NCI-H2107 treated with DMSO at 0.1 percent for 48 hours (cell line): ENCODE measurements at regions not wholly inside any gene's neighbourhood (a gene's known extent, or its start where the extent isn't known, plus 50 kb on each side); places are given as distances from the start of the nearest gene placed in this dataset.

ENCODE experiments used
- DNase-seq: peaks from one replicate; lab custom pipeline; 2025; ENCODE audit not compliant: unreplicated experiment; lab: John Stamatoyannopoulos, UW

DNA sequence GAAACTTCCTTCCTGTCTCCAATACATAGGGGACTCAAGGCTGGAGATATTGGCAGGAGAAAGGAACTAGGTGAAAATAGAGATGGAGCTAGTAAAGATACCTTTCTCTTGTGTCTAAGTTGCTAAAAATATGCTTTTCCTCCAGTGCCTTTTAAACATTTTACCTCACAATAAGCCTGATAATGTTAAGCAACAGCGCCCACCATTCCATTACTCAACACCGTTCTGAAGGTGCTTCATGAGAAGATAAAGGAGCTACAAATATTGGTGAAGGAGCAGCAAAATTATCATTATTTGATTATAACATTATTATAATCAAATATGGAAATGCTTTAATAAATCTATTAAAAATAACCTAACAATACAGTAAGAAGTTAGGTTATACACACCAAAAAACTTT lies 83.6 kb upstream of the BARX2 start:
- DNase-seq = no peak

DNA sequence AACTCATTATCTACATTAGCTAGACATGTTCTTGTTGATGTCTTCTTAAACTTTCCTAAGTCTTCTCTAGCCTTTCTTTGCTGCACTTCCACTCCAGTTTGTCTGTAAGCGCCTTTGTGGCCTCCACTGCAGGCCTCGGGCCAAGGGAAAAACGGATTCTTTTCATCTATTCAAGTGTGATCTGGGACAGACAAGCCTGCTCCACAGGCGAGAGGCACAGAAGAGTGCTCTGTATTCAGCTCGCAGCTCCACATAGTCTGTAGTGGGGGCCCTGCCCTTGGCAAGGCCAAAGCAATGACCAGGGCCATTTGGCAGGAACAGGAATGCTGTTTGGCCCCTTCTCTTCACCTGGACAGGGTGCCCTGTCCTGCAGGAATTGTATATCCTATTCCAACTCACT lies 84.1 kb upstream of the BARX2 start:
- no peak for DNase-seq

DNA sequence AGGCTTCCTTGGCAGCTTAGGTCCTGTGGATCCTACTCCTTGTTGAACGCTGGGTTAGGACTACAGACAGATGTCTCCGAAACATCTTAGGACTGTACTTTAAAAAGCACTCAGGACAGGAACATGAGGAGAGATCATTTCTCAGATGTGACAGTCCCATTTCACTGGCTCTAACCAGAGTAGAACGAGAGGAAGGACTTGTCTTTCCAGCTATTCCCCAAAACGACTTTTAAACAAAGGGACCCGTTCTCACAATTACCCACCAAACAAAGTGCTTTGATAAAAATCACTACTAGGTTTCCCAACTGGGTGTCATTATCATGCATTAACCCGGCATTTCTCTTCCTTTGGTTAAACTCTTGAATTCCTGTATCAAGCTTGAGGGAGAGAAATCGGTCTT lies 84.7 kb upstream of the BARX2 start:
- DNase-seq = no peak

DNA sequence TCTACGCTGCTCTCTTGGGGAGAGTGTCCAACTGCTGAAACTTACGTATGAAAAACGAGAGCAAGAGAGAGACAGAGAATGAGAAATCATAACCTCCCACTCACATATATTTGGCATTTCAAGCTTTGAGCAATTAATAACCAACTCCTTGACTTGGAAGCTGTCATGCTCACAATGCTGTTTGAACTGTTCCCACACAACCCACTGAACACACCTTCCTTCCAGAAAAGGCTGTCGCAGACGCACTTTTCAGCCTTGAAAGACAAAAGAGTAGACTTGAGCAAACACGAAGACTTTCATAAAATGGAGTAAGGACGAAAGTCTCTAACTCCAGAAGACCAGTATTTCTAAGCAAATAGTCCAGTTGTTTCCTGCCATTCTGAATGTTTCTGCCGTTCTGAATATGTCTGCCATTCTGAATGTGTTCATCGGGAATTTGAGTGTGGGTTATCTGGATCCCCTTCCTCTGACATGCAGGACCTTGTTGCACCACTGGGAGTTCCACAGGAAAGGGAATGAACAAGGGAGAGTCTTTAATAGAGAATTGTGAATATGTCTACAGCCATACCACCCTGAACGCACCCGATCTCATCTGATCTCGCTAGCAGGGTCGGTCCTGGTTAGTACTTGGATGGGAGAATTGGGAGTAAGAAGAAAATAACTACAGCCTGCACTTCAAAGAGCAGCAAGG lies 86.2 kb upstream of the BARX2 start:
- no peak for DNase-seq

DNA sequence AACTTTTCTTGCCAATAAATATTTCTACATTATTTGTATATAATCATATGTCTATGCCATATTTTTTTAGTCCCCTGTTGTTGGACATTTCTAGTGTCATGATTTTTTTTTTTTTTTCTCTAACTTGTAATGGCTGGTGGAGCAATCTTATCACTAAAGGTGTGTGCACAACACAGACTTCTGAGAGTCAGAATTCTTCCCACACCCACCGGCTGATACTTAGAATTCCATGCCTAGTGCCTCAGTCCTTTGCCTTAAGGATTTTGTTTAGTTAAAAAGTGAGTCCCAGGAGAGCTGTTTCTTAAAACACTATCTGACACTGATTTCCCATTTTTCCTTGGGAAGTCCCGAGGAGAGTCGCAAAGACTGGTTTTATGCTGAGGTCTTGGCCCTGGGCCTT lies 87.7 kb upstream of the BARX2 start:
- DNase-seq = no peak

DNA sequence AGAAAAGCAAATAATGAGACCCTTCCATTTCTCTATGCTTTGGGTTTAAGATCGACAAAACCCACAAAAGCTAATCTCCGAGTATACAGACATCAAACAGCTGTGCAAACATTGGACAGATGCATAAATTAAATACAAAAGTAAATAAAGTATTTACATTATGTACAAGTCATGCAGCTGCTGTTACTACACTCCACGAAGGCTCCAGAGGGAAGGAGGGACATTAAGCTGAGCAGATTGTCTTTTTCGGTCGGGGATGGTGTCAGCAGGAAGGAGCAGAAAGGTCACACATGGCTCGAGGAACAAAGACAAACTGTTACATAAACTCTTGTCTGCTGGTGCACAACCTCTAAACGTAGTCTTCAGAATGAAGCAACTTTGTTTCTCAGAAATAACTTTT lies 88.8 kb upstream of the BARX2 start:
- peak; percentile 58 for DNase-seq

DNA sequence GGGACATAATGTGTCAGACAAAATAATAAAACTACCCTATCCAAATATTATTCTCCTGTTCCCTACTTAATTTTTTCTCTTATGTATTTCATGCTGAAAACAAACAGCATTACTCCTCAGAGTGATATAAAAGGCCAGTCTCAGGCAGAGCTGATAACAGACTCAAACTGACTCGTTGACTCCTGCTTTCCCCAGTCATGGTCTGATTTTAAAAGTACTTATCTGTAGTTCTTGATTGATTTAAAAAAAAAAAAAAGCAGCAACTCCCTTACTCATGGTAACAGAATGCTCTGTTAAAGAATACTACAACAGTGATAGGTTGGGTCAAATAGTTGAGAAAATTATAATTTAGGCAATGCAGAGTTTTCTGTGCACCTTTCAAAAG lies 90.3 kb upstream of the BARX2 start:
- no peak for DNase-seq

DNA sequence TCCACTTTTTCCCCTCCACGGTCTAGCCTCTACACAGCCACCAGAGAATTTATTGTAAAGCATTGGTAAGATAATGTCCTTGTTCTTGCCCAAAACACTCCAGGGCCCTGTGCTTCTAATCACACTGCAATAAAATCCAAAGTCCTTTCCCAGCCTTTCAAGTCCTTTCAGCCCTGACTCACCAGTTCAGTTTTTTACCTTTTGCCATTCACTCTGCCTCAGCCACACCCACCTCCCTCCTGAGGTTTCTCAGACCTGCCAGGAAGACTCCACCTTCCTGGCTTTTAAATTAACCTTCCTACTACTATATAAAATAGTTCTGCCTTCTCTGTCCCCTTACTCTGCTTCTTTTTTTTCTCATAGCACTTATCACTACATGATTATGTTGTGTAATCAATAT lies 91.0 kb upstream of the ARHGAP32 start:
- no peak for DNase-seq

DNA sequence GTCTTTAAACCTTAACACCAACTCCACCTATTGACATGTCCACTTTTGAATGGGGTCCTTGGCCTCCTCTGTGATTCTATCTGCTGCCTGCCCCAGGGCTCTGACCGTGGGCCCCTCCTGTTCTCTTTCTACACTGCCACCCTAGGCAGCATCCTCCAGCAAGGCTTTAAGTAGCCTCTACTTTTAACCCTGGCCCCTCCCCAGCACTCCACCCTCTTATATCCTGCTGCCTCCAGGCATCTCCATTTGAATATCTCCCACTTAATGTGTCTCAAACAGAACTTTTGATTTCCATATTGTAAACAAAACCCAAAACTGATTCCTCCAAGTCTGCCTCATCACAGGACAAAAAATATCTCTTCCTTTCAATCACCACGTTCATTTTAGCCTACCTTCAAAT lies 90.5 kb upstream of the ARHGAP32 start:
- DNase-seq = no peak

DNA sequence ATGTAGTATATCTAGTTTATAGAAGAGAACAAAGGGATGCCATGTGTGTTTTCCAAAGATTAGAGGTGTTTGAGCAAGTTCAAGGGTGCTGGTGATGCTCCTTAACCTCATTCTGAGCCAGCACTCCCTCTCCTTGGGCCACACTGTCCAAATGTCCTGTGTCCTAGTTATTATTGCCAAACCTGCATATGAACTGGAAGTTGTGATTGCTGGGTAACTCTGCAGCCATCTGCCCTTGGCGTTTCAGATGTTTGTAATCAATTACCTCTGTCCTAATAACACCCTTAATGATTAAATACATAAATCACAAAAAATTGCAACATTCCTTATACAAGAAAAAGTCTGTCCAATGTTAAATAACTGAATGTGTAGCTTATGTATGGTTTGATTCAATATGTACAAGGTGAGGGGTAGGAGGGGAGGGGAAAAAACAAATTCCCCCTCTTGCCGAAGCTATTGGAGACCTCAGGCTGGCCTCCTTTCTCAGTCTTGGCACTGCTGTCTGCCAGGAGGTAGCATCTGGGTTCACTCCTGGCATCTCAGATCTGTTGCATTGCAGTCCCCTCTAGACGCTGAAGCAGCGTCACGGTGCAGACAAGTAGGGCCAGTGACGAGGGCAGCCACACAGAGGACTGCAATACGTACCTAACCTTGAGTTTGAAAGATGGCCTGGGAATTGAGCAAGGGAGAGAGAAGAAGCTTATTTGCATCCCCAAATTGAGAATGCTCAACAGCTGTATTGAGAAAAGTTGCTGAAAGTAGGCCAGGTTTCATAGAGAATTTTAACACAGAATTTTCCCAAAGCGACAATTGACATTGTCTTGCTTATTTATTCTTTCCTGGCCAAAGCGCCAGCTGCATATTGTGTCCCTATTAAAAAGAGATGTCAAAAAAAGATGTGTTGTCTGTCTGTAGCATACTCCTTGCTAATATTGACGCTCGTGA lies 89.6 kb upstream of the ARHGAP32 start:
- no peak for DNase-seq

DNA sequence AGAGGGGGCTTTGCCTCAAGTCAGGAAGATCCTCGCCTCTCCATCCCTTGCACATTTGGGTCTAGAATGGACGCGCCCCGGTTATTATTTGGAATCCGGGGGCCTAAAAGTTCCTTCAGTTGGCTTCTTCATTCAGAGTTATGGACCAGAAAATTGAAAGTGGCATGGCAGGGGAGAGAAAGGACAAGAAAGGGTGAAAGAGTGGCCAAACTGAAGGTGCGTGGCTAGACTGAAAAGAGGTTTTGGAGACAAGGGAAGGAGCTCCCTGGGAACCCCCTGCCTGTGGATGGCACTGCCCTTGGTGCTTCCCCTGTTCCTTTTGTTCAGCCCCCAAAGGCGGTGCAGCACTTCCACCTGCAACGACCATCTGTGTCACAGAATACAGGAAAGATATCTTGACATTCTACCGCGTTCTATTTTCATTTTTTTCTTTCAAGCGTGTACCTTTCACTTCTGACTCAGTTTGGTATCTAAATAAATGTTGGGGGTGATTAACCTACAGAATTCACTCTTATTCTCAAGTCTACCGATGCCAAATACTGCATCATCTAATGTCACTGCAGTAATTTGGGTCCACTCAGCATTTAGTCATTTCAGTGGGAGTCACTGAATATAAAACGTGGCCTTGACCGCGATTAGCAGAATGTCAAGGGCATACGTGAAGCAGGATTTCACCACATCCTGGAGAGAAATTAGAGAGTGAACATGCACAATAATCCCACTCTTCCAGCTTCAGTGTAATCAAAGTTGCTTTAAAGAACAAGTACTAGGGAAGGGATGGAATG lies 88.1 kb upstream of the ARHGAP32 start:
- no peak for DNase-seq

DNA sequence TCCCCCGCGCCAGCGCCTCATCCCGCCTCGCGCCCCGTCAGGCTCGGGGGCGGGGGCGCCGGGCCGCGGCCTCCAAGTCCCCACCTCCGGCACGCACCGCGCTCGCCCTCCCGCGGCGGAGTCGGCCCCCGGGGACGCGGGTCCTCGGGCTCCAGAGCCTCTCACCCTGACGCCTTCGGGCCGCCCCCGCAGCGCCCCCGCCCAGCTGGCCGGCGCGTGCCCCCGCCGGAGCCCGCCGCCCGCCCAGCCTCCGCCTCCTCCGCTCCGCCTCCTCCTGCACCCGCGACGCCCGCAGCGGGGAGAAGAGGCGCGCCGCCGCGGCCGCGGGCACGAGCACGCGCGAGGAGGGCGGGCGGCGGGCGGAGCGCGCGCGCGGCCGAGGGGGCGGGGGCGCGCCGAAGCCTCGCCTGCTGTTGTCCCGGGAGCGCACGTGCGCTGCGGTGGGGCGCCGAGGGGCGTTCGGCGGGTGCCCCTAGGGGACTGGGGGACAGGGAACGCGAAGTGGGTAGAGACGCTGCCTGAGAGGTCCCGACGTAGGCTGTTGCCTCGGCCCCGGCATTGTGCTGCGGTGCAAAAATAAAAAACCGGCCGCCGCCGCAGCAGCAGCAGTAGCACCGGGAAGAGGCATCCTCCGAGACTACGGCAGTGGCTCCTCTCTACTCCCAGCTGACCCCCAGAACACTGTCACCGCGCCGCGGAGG lies 87.4 kb upstream of the ARHGAP32 start:
- DNase-seq = peak; percentile 16

DNA sequence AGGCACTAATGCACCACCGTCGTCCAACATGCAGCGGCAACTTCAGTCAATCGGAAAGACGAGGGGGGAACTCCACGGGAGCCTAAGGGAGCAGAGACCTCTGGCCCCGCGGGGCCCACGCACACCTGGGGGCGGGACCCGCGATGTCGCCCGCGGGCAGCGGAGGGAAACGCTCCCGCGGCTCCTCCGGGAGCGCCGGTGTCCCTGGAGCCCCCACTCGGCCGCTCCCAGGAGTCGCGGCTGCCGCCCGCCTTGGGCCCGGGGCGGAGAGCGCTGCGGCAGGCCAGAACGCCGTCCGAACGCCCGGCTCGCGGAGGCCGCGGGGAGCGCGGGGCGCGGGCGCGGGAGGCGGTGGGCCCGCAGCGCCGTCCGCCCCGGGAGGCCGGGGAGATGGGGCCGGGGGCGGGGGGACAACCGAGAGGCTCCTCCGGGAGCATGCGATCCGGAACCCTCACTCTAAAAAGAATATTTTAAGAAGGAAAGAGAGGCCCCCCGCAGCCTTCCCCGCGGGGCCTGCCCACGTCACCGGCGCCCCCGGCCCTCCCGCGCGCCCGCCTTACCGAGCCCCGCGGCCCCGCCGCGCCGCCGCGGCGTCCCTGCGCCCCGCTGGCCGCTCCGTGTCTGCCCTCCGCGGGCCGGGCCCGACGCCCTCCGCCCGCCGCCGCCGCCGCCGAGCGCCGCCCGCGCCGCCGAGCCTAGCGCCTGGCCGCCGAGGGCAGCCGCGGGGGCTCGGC lies 86.6 kb upstream of the ARHGAP32 start:
- DNase-seq = no peak

DNA sequence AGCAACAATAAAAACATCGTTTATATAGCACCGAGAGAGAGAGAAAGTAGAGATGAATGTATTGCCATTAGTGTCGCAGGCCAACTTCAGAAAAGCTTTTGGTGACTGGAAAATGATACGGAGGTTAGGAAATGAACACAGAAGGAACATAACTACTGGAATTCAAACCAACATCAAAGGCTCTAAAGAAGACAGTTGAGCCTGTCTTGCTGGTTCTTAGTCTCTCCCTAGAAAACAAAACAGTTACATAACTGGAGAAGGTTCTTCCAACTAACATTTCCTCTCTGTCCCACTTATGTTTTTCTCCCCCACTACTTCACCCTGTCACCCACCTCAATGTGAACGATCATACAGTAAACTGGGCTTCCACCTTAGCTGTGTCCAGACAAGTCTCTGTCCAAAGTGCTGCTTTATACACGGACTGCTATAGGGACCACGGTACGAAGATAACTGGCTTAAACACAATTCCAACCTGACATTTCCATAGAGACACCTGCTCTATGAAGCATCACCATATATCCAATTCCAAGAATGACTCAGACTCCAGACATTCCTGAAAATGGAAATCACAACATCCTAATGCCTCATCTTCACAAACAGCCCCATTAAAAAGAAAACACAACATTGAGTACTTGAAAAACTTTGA lies 85.2 kb upstream of the ARHGAP32 start:
- no peak for DNase-seq

DNA sequence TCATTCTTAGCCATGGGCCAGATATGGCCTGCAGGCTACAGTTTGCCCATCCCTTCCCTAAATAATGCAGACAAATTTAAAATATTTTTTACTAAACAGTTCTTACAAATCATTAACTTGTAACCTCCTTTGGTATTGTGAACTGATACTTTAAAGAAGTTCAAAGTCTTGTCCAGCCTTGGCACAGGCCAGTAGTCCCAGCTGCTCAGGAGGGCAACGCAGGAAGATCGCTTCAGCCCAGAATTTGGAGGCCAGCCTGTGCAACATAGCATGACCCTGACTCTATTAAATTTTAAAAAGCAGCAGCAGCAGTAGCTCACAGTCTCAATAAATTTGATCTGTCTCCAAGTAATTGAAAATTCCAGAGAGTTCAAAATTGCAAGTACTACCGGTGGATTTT lies 83.7 kb upstream of the ARHGAP32 start:
- no peak for DNase-seq

DNA sequence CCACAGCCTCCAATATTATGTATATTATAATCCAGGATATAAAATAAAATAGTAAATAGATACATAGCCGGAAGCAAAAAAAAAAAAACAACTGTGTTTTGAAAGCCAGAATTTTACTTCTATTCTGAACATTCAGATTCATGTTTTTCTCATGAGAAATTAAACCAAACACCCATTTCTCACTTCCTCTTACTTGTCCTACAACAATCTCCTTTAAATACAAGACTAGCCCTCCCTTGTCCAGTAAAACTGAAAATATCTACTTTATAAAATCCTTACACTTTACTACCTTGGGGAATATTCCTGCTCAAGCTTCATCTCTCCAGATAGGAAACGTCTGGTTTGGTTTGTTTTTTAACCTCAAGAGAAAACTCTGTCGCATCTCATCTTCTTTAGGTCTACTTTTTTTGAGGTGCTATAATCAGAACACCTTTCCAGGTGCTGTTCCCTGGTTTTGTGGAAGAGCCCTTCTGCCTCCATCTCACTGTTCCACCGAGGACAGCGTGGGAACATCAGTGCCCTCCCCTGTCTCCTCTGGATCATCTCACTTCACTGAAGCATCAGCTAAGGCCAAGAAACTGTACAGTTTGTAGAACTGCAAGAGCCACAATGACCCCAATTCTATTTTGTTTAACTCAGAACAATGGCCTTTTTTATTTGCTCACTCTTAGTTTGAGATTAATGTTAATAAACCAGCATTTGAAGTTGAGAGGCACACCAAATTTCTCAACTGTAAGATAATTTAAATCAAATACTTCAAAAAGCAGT lies 82.0 kb upstream of the ARHGAP32 start:
- DNase-seq = no peak

DNA sequence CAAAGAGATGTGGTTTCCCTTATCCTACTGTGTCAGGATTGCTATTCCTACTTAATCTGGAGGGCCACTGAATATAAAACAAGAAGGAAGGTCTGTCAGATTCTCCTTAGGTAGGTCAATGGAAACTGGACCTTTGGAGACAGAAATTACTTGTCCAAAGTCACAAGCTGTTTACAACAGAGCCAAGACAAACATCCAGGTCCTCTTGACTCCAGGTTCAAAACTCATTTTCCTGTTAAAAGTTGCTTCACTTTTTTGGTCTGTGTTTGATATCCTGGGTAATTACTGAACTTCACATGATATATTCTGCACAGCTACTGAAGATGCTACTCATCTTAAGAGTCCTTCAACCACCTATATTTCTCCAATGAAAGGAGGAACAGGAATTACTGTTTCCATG lies 81.2 kb upstream of the ARHGAP32 start:
- no peak for DNase-seq

DNA sequence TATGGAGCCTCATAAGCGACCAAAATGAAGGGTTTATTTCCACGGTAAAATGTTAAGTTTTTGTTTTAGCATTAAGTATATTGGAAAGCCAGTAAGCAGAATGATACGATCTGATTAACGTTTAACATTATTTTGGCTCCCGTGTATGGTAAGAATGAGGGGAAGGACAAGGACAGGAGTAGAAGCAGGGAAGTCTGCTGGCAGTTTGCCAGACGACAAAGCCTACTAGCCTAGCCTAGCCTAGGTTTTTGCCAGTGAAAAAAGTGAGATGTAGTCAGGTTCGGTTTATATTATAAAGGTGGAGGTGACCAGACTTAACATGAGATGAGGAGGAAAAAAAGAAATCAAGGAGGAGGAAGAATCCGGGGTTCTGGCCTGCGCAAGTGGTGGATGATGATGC lies 78.9 kb upstream of the ARHGAP32 start:
- DNase-seq = no peak

DNA sequence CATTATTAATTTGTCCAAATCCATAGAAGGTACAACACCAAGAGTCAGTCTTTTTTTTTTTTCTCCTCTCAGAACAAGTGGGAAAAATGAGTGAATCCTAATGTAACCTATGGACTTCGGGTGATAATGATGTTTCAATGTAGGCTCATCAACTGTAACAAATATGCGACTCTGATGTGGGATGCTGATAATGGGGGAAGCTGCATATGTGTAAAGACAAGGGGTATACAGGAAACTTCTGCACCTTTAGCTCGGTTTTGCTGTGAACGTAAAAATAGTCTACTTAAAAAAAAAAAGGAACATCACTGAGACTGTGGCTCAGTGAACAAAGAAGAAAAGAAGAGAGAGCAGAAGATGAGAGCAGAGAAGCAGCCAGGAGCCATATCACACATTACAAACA lies 78.3 kb upstream of the ARHGAP32 start:
- no peak for DNase-seq
